HCT116 (cell line): ENCODE measurements at regions not wholly inside any gene's neighbourhood (a gene's known extent, or its start where the extent isn't known, plus 50 kb on each side); places are given as distances from the start of the nearest gene placed in this dataset.

Source experiments
- ATAC-seq: fragments of 200-7000 bp; cut with Tn5 transposase; 2 replicates; pipeline ENCODE4 v1.9.1; 2020; ENCODE audit warnings: mild to moderate bottlenecking, moderate library complexity
- BruUV-seq: library from RNA; stranded (reverse); fragments of 400-500 nt; replicated peaks from 2 replicates; lab custom pipeline; 2021; lab: Mats Ljungman, UMichigan
- CTCF ChIA-PET: fragments of 300-600 bp; sonication (Branson Sonifier 250); formaldehyde crosslinking; loops from one replicate; lab custom pipeline; 2021; ENCODE audit warnings: antibody characterized with exemption; lab: Charles Lee
- POLR2A ChIA-PET: fragments of 300-600, 350-600 bp; sonication (Branson Sonifier 250); formaldehyde crosslinking; loops from one replicate; lab custom pipeline; 2021; ENCODE audit warnings: antibody characterized with exemption; lab: Charles Lee
- RAD21 ChIA-PET, 2 experiments: fragments of 300-600 bp; sonication (Branson Sonifier 250); formaldehyde crosslinking; loops; one replicate each; lab custom pipeline; 2023; ENCODE audit warnings: low total read pairs in 2 of 2; ENCODE audit not compliant: uncharacterized antibody in 2 of 2, unreplicated experiment in 2 of 2, low non-redundant PET in 1 of 2; lab: Charles Lee
- DNase-seq: peaks from one replicate; pipeline ENCODE4 v3.0.0-alpha.2; 2010; ENCODE audit warnings: low read depth, low spot score
- H2AFZ ChIP-seq: fragments of 200-600 bp; shearing (Covaris generic), sonication (generic); 2 replicates; pipeline ENCODE4 v1.6.1; 2017; ENCODE audit warnings: low read depth, mixed run types, mixed read lengths, antibody characterized with exemption, low read length; ENCODE audit not compliant: poor library complexity, severe bottlenecking
- H3K27ac ChIP-seq: 2 replicates; pipeline ENCODE4 v1.5.1; 2012; ENCODE audit warnings: low read depth, low read length
- H3K27me3 ChIP-seq: fragments of 200-600 bp; sonication (generic); 2 replicates; pipeline ENCODE4 v1.6.1; 2016; ENCODE audit warnings: mixed run types, low read length, mixed read lengths; ENCODE audit not compliant: insufficient read depth
- H3K36me3 ChIP-seq, 2 experiments: fragments of 200-500 bp in 1 of 2; fragments of 200-600 bp in 1 of 2; sonication (Bioruptor generic) in 1 of 2; sonication (generic) in 1 of 2; 2 replicates each; pipeline versions ENCODE4 v1.5.1 to v1.6.1; 2014 to 2016; ENCODE audit warnings: low read length in 2 of 2, inconsistent platforms in 1 of 2, mixed read lengths in 1 of 2, mixed run types in 1 of 2; ENCODE audit not compliant: insufficient read depth in 2 of 2, control insufficient read depth in 1 of 2
- H3K4me1 ChIP-seq, 2 experiments: fragments of 200-600 bp in 1 of 2; sonication (generic) in 1 of 2; 2 replicates each; pipeline versions ENCODE4 v1.5.1 to v1.6.1; 2012 to 2017; ENCODE audit warnings: low read length in 2 of 2, inconsistent platforms in 1 of 2, mild to moderate bottlenecking in 1 of 2, mixed read lengths in 1 of 2, mixed run types in 1 of 2, moderate library complexity in 1 of 2; ENCODE audit not compliant: insufficient read depth in 2 of 2, control insufficient read depth in 1 of 2
- H3K4me2 ChIP-seq: fragments of 200-600 bp; sonication (generic); 2 replicates; pipeline ENCODE4 v1.6.1; 2017; ENCODE audit warnings: mixed run types, low read length, mixed read lengths
- H3K4me3 ChIP-seq, 2 experiments: fragments of 200-600 bp in 1 of 2; sonication (generic) in 1 of 2; replicated peaks in 1 of 2; 2 replicates each; pipeline ENCODE4 v1.5.1; 2011 to 2016; ENCODE audit warnings: low read length in 2 of 2, control low read depth in 1 of 2, low read depth in 1 of 2, mild to moderate bottlenecking in 1 of 2, mixed read lengths in 1 of 2, mixed run types in 1 of 2
- H3K79me2 ChIP-seq: fragments of 200-600 bp; sonication (generic); 2 replicates; pipeline ENCODE4 v1.6.1; 2017; ENCODE audit warnings: mild to moderate bottlenecking, mixed run types, low read length, moderate library complexity, mixed read lengths; ENCODE audit not compliant: insufficient read depth
- H3K9ac ChIP-seq: fragments of 200-600 bp; sonication (generic); 2 replicates; pipeline ENCODE4 v1.6.1; 2016; ENCODE audit warnings: low read length, mixed read lengths
- H3K9me2 ChIP-seq: fragments of 200-600 bp; sonication (generic), shearing (Covaris generic); 2 replicates; pipeline ENCODE4 v1.6.1; 2017; ENCODE audit warnings: mixed run types, mild to moderate bottlenecking, moderate library complexity; ENCODE audit not compliant: insufficient read depth
- H3K9me3 ChIP-seq, 2 experiments: fragments of 200-500 bp in 1 of 2; fragments of 200-600 bp in 1 of 2; sonication (Bioruptor generic) in 1 of 2; sonication (generic) in 1 of 2; 2 replicates each; pipeline ENCODE4 v1.6.1; 2014 to 2017; ENCODE audit warnings: low read length in 2 of 2, mixed read lengths in 2 of 2, inconsistent platforms in 1 of 2, low read depth in 1 of 2, mild to moderate bottlenecking in 1 of 2, mixed run types in 1 of 2, moderate library complexity in 1 of 2; ENCODE audit not compliant: control insufficient read depth in 1 of 2, insufficient read depth in 1 of 2
- H4K20me1 ChIP-seq: fragments of 200-600 bp; sonication (generic), shearing (Covaris generic); 2 replicates; pipeline ENCODE4 v1.6.1; 2017; ENCODE audit warnings: mixed run types, mild to moderate bottlenecking, moderate library complexity; ENCODE audit not compliant: insufficient read depth
- CTCF ChIP-seq, 3 experiments: fragments of 200-600 bp in 1 of 3; sonication (generic) in 1 of 3; IDR thresholded peaks in 2 of 3; conservative IDR thresholded peaks in 1 of 3; 2 replicates each; pipeline ENCODE4 v1.5.1; 2012 to 2017; ENCODE audit warnings: low read depth in 2 of 3, low read length in 2 of 3, antibody characterized with exemption in 1 of 3, borderline replicate concordance in 1 of 3, control low read depth in 1 of 3, mild to moderate bottlenecking in 1 of 3, mixed read lengths in 1 of 3, mixed run types in 1 of 3, moderate library complexity in 1 of 3; ENCODE audit not compliant: insufficient read depth in 1 of 3
- ELF1 ChIP-seq: IDR thresholded peaks from 2 replicates; pipeline ENCODE4 v1.6.1; 2012; ENCODE audit warnings: low read depth, borderline replicate concordance
- EZH2 ChIP-seq: fragments of 200-600 bp; sonication (generic); IDR thresholded peaks from 2 replicates; pipeline ENCODE4 v1.6.1; 2017; ENCODE audit warnings: antibody characterized with exemption, mixed run types
- EZH2phosphoT487 ChIP-seq: fragments of 200-600 bp; IDR thresholded peaks from 2 replicates; pipeline ENCODE4 v1.6.1; 2018; ENCODE audit warnings: antibody characterized with exemption, borderline replicate concordance
- JUND ChIP-seq: IDR thresholded peaks from 2 replicates; pipeline ENCODE4 v1.6.1; 2012
- POLR2A ChIP-seq: IDR thresholded peaks from 2 replicates; pipeline ENCODE4 v1.7.0; 2011; ENCODE audit warnings: borderline replicate concordance; ENCODE audit not compliant: insufficient read depth, insufficient read length; ENCODE audit errors: extremely low read depth
- RAD21 ChIP-seq: IDR thresholded peaks from 2 replicates; pipeline ENCODE4 v1.6.1; 2012; ENCODE audit warnings: low read depth, mild to moderate bottlenecking
- REST ChIP-seq: IDR thresholded peaks from 2 replicates; pipeline ENCODE4 v1.6.1; 2012; ENCODE audit warnings: low read depth
- SIN3A ChIP-seq: IDR thresholded peaks from 2 replicates; pipeline ENCODE4 v1.6.1; 2012; ENCODE audit warnings: low read depth
- SP1 ChIP-seq: IDR thresholded peaks from 2 replicates; pipeline ENCODE4 v1.6.1; 2012; ENCODE audit warnings: low read depth
- SRF ChIP-seq: IDR thresholded peaks from 2 replicates; pipeline ENCODE4 v1.6.1; 2012; ENCODE audit warnings: low read depth
- TCF7L2 ChIP-seq: IDR thresholded peaks from 2 replicates; pipeline ENCODE4 v1.7.0; 2011; ENCODE audit warnings: borderline replicate concordance, inconsistent platforms; ENCODE audit not compliant: insufficient read depth, insufficient read length; ENCODE audit errors: extremely low read depth
- ZFX ChIP-seq: fragments of 450-650 bp; IDR thresholded peaks from 2 replicates; pipeline ENCODE4 v1.6.1; 2017
- intact Hi-C: fragments of 100-400 bp; cut with micrococcal nuclease; formaldehyde crosslinking; loops from 2 replicates; pipeline ENCODE4 v1.10.0; 2022

- CTCF ChIA-PET: no interaction called here
- Histone ChIP-seq H2AFZ (no peak overlapping the region), H3K4me2 (no peak overlapping the region), H3K27ac (no peak overlapping the region), H3K4me3 (no peak overlapping the region), H3K4me1 (no peaks in the 10 kb centered on the region), H3K9me2 (no peaks in the 10 kb centered on the region), H3K9ac (no peak overlapping the region), H3K79me2 (no peaks in the 10 kb centered on the region), H3K27me3 (no peaks in the 10 kb centered on the region), H4K20me1 (no peaks in the 10 kb centered on the region), H3K36me3 (no peaks in the 10 kb centered on the region), H3K9me3 (no peaks in the 10 kb centered on the region; a peak in 1 of 4 replicates)
- RAD21 ChIA-PET: no interaction called here
- BruUV-seq: no TSS peak
- intact Hi-C loops: no loop called here
- ATAC-seq: no peak
- TF ChIP-seq JUND: no peak
- no peak for TF ChIP-seq CTCF (IDR thresholded peaks at IDR 0.05 in 2 of 3, conservative IDR thresholded peaks at IDR 0.05 in 1 of 3; ENCODE audit: borderline replicate concordance in 1 of 3, insufficient read depth in 1 of 3, low read depth in 2 of 3, low read length in 2 of 3)
- TF ChIP-seq TCF7L2: no peak
- no peak for TF ChIP-seq EZH2phosphoT487
- no peak for TF ChIP-seq ZFX
- TF ChIP-seq SP1: no peak
- no peak for TF ChIP-seq RAD21
- no peak for TF ChIP-seq REST
- no peak for TF ChIP-seq ELF1
- TF ChIP-seq EZH2: no peak
- TF ChIP-seq SIN3A: no peak
- no peak for TF ChIP-seq POLR2A
- TF ChIP-seq SRF: no peak
- DNase-seq: no peak
- POLR2A ChIA-PET: no interaction called here
Observed at GRCh38 chr17:33697557-33697956, 404.5 kb upstream of the ASIC2 start.
